ENCODE measurements at regions not wholly inside any gene's neighbourhood (a gene's known extent, or its start where the extent isn't known, plus 50 kb on each side); places are given as distances from the start of the nearest gene placed in this dataset.
"Not testable (repeated sequence)": the region's sequence is repeated elsewhere in the genome, so short reads cannot be mapped to it uniquely, and the experiment has no call there.

DNA sequence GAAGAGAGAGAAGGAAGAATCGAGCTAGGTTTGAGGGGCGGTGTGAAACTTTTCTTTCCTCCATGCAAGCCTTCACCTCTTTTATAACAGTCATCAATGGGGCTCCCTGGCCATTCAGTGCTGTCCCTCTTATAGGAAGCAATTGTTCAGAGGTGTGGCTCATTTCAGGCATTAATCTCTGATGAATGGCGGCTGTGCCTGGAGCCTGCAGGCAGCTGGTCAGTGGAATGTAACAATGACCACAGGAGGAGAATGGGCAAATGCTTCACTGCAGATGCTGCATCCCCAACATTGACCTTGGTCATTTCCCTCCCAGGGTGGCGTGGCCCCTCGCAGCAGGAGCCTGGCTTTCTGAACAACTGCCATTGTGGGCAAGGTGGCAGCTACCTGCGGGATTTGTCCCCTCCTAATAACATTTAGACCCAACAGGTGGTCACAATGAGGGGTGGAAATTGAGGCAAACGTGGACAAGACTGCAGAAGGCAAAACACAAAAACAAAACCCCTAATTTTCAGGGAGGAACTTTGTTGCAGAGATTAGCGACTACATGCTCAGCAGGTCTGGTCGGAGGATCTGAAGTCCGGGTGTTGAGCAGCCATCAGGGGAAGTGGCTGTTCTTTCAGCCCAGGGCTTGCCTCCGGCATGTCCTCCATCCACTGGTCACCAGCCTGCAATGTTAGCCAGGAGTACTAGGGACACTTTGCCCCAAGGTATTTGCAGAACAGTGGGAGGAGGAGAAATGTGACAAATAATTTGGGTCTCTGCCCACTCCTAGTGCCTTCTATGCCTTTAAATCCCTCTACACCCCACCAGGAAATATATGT, 97.3 kb upstream of the PAXBP1 start:
- TF ChIP-seq, protein P1, sequence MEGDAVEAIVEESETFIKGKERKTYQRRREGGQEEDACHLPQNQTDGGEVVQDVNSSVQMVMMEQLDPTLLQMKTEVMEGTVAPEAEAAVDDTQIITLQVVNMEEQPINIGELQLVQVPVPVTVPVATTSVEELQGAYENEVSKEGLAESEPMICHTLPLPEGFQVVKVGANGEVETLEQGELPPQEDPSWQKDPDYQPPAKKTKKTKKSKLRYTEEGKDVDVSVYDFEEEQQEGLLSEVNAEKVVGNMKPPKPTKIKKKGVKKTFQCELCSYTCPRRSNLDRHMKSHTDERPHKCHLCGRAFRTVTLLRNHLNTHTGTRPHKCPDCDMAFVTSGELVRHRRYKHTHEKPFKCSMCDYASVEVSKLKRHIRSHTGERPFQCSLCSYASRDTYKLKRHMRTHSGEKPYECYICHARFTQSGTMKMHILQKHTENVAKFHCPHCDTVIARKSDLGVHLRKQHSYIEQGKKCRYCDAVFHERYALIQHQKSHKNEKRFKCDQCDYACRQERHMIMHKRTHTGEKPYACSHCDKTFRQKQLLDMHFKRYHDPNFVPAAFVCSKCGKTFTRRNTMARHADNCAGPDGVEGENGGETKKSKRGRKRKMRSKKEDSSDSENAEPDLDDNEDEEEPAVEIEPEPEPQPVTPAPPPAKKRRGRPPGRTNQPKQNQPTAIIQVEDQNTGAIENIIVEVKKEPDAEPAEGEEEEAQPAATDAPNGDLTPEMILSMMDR (conservative IDR thresholded peaks at IDR 0.05), result no peak
- Mint-ChIP-seq H3K4me3 (no peak overlapping the region), H3K9me3 (peaks cover 3% of the 10 kb centered on the region), H3K36me3 (ENCODE audit: low read depth) (no peaks in the 10 kb centered on the region), H3K4me1 (peaks cover 17% of the 10 kb centered on the region), H3K27me3 (ENCODE audit: low read depth) (peaks cover 52% of the 10 kb centered on the region), H3K27ac (ENCODE audit: unreplicated experiment) (no peak overlapping the region)
- DNase-seq (ENCODE audit: low read depth, low spot score), result no peak

DNA sequence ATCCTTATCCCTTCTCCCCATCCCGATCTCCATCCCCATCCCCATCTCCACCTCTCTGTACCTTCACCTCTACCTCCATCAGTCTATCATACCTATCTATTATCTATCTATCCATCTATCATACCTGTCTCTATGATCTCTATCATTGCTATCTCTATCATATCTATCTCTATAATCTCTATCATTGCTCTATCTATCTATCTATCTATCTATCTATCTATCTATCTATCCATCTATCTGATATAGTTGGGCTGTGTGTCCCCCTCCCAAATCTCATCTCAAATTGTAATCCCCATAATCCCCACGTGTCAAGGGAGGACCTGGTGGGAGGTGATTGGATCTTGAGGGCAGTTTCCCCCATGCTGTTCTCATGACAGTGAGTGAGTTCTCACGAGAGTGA, 97.9 kb upstream of the PAXBP1 start:
- Mint-ChIP-seq H3K36me3 (ENCODE audit: low read depth) (no peaks in the 10 kb centered on the region), H3K4me1 (peaks cover 17% of the 10 kb centered on the region), H3K27me3 (ENCODE audit: low read depth) (peaks cover 54% of the 10 kb centered on the region), H3K9me3 (peaks cover 5% of the 10 kb centered on the region), H3K27ac (ENCODE audit: unreplicated experiment) (no peak overlapping the region), H3K4me3 (no peak overlapping the region)
- TF ChIP-seq, protein P1 (conservative IDR thresholded peaks at IDR 0.05), result no peak
- no peak for DNase-seq (ENCODE audit: low read depth, low spot score)

DNA sequence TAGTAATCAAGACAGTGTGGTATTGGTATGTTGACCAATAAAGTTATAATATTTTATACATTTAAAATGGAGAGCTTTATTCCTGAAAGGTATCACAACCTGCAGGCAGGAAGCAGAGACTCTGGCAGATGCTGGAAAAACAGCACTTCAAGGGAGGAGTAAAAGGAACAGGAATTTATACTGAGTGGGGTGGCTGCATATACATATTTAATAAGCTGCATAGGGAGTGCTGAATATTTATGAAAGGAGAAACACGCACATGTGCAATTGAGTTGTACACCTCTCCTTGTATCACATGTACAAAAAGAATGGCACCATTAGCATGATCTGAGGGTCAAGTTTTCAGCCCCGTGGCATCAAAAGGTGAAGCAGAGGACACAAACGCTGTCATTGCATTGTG, 104.9 kb upstream of the PAXBP1 start:
- TF ChIP-seq, protein P1 (conservative IDR thresholded peaks at IDR 0.05), result no peak
- no peaks in the 10 kb centered on the region for H3K4me1 Mint-ChIP-seq
- DNase-seq (ENCODE audit: low read depth, low spot score), result no peak
- peaks cover 27% of the 10 kb centered on the region for H3K27me3 Mint-ChIP-seq (ENCODE audit: low read depth)
- peaks cover 3% of the 10 kb centered on the region for H3K9me3 Mint-ChIP-seq
- H3K27ac Mint-ChIP-seq (ENCODE audit: unreplicated experiment), result no peak overlapping the region
- no peak overlapping the region for H3K4me3 Mint-ChIP-seq
- no peaks in the 10 kb centered on the region for H3K36me3 Mint-ChIP-seq (ENCODE audit: low read depth)

DNA sequence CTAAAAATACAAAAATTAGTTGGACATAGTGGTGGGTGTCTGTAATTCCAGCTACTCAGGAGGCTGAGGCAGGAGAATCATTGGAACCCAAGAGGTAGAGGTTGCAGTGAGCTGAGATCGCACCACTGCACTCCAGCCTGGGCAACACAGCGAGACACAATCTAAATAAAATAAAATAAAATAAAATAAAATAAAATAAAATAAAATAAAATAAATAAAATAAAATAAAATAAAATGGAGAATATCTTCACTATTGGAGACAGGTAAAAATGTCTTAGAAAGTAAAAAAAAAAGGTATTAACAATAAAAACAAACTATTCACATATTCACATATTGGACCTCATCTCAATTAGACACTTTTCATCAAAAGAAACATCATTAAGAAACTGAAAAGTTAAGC, 106.3 kb upstream of the PAXBP1 start:
- H3K27ac Mint-ChIP-seq (ENCODE audit: unreplicated experiment); DNase-seq (ENCODE audit: low read depth, low spot score); H3K9me3 Mint-ChIP-seq; H3K4me1 Mint-ChIP-seq; H3K36me3 Mint-ChIP-seq (ENCODE audit: low read depth); H3K4me3 Mint-ChIP-seq: not testable (repeated sequence)
- H3K27me3 Mint-ChIP-seq (ENCODE audit: low read depth), result peaks cover 24% of the 10 kb centered on the region

DNA sequence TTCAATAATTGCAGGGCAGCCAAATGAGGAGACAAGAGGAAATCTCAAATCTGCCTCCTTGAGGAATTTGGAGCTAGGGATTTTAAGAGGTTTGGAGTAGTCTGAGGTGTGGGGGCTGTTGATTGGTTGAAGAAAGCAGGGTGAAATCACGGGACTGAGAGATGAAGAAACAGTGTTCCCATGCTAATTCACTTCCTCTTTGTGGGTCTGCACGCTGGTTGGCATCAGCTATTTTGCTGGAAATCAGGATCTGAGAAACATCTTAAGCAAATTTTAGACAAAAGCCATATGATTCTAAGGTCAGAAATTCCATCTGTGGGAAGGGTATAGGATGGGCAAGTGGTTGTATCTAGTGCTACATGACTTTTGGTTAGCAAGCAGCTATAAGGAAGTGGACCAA, 107.1 kb upstream of the PAXBP1 start:
- no peak overlapping the region for H3K27ac Mint-ChIP-seq (ENCODE audit: unreplicated experiment)

DNA sequence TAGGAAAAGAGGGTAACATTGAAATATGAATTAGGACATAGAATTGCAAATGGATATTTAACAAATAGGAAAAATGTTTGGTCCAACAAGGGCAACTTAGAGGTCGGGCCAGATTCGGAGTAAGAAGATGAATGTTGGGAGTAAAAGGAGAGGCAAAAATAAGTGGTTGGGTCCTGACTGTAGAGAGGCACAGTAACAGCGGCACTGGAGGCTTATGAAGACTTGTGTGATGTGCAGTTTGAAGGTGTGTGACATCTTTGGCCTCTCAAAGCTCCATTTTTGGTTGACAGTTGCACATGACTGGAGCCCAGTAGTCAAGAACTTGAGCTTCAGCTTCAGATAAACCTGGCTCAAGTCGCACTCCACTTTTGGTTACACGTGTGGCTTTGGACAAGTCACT, 109.9 kb upstream of the PAXBP1 start:
- H3K9me3 Mint-ChIP-seq, result no peaks in the 10 kb centered on the region
- no peak overlapping the region for H3K4me3 Mint-ChIP-seq

More for the DNA sequence above, 107.1 kb upstream of the PAXBP1 start:
- H3K4me1 Mint-ChIP-seq, result no peaks in the 10 kb centered on the region
- H3K4me3 Mint-ChIP-seq, result no peak overlapping the region
- H3K36me3 Mint-ChIP-seq (ENCODE audit: low read depth), result no peaks in the 10 kb centered on the region
- DNase-seq (ENCODE audit: low read depth, low spot score), result no peak
- H3K9me3 Mint-ChIP-seq, result peaks cover 3% of the 10 kb centered on the region
- H3K27me3 Mint-ChIP-seq (ENCODE audit: low read depth), result peaks cover 24% of the 10 kb centered on the region
- TF ChIP-seq, protein P1 (conservative IDR thresholded peaks at IDR 0.05), result no peak

More for the DNA sequence above, 109.9 kb upstream of the PAXBP1 start:
- TF ChIP-seq, protein P1 (conservative IDR thresholded peaks at IDR 0.05), result no peak
- no peaks in the 10 kb centered on the region for H3K36me3 Mint-ChIP-seq (ENCODE audit: low read depth)
- H3K4me1 Mint-ChIP-seq, result no peaks in the 10 kb centered on the region
- H3K27ac Mint-ChIP-seq (ENCODE audit: unreplicated experiment), result no peak overlapping the region
- H3K27me3 Mint-ChIP-seq (ENCODE audit: low read depth), result peaks cover 10% of the 10 kb centered on the region
- DNase-seq (ENCODE audit: low read depth, low spot score), result no peak

Measured in neural crest cell (in vitro differentiated cells).